A673 (cell line): ENCODE measurements at regions not wholly inside any gene's neighbourhood (a gene's known extent, or its start where the extent isn't known, plus 50 kb on each side); places are given as distances from the start of the nearest gene placed in this dataset.
A peak's percentile ranks its signal among the peaks of the same experiment; 100 is the strongest.

Experiments
- BruUV-seq: library from RNA; stranded (reverse); fragments of 400-500 nt; replicated peaks from 2 replicates; lab custom pipeline; 2021; lab: Mats Ljungman, UMichigan
- CTCF ChIA-PET: fragments of 300-600 bp; sonication (Branson Sonifier 250); formaldehyde crosslinking; loops from one replicate; lab custom pipeline; 2022; ENCODE audit warnings: antibody characterized with exemption; lab: Charles Lee
- POLR2A ChIA-PET: fragments of 300-600 bp; sonication (Branson Sonifier 250); formaldehyde crosslinking; loops from one replicate; lab custom pipeline; 2022; ENCODE audit warnings: antibody characterized with exemption; ENCODE audit not compliant: low non-redundant PET; lab: Charles Lee
- DNase-seq: peaks from one replicate; pipeline ENCODE4 v3.0.0-alpha.2; 2015; ENCODE audit warnings: low spot score
- H3K27ac ChIP-seq: fragments of 200-600 bp; sonication (generic); 2 replicates; pipeline ENCODE4 v1.5.1; 2016; ENCODE audit warnings: mixed run types, low read depth, mild to moderate bottlenecking, mixed read lengths, antibody characterized with exemption, low read length; ENCODE audit not compliant: poor library complexity, severe bottlenecking
- H3K27me3 ChIP-seq: fragments of 200-600 bp; sonication (generic); replicated peaks from 2 replicates; pipeline ENCODE4 v1.6.1; 2017; ENCODE audit warnings: mixed run types, low read depth, mild to moderate bottlenecking, mixed read lengths, antibody characterized with exemption, low read length; ENCODE audit not compliant: insufficient read depth, poor library complexity
- H3K36me3 ChIP-seq: fragments of 200-600 bp; sonication (generic); 2 replicates; pipeline ENCODE4 v1.6.1; 2016; ENCODE audit warnings: mixed run types, mild to moderate bottlenecking, mixed read lengths, antibody characterized with exemption, low read length; ENCODE audit not compliant: insufficient read depth, poor library complexity, severe bottlenecking
- H3K4me1 ChIP-seq: fragments of 200-600 bp; sonication (generic); 2 replicates; pipeline ENCODE4 v1.6.1; 2017; ENCODE audit warnings: mixed run types, mild to moderate bottlenecking, mixed read lengths, antibody characterized with exemption, low read length; ENCODE audit not compliant: insufficient read depth, poor library complexity, severe bottlenecking
- H3K4me3 ChIP-seq: fragments of 200-600 bp; sonication (generic); 2 replicates; pipeline ENCODE4 v1.5.1; 2016; ENCODE audit warnings: low read depth, mixed run types, mild to moderate bottlenecking, mixed read lengths, low read length; ENCODE audit not compliant: poor library complexity, severe bottlenecking
- H3K9me3 ChIP-seq: fragments of 200-600 bp; sonication (generic); 2 replicates; pipeline ENCODE4 v1.6.1; 2016; ENCODE audit warnings: mixed run types, low read depth, mild to moderate bottlenecking, mixed read lengths, antibody characterized with exemption, low read length; ENCODE audit not compliant: poor library complexity, severe bottlenecking
- EZH2 ChIP-seq: fragments of 200-600 bp; sonication (generic); IDR thresholded peaks from 2 replicates; pipeline ENCODE4 v1.6.1; 2017; ENCODE audit warnings: borderline replicate concordance, low read depth, mild to moderate bottlenecking, mixed read lengths, antibody characterized with exemption, low read length; ENCODE audit not compliant: poor library complexity, severe bottlenecking
- intact Hi-C: fragments of 100-400 bp; cut with micrococcal nuclease; formaldehyde crosslinking; loops from one replicate; pipeline ENCODE4 v1.10.0; 2022; ENCODE audit not compliant: unreplicated experiment
- TF ChIP-seq, protein P1 (sequence below): fragments of 300-800, 200-600 bp; sonication (generic); conservative IDR thresholded peaks from 2 replicates; pipeline ENCODE4 v1.5.1; 2017; ENCODE audit warnings: low read depth, mild to moderate bottlenecking, antibody characterized with exemption, low read length, moderate library complexity, mixed read lengths

- POLR2A ChIA-PET = no interaction called here
- peak; percentile 1 for DNase-seq
- CTCF ChIA-PET = no interaction called here
- Histone ChIP-seq H3K27ac (no peak overlapping the region), H3K9me3 (no peaks in the 10 kb centered on the region), H3K4me1 (no peaks in the 10 kb centered on the region), H3K27me3 (no peaks in the 10 kb centered on the region), H3K36me3 (no peaks in the 10 kb centered on the region), H3K4me3 (no peak overlapping the region)
- TF ChIP-seq EZH2 = no peak
- TF ChIP-seq, protein P1, sequence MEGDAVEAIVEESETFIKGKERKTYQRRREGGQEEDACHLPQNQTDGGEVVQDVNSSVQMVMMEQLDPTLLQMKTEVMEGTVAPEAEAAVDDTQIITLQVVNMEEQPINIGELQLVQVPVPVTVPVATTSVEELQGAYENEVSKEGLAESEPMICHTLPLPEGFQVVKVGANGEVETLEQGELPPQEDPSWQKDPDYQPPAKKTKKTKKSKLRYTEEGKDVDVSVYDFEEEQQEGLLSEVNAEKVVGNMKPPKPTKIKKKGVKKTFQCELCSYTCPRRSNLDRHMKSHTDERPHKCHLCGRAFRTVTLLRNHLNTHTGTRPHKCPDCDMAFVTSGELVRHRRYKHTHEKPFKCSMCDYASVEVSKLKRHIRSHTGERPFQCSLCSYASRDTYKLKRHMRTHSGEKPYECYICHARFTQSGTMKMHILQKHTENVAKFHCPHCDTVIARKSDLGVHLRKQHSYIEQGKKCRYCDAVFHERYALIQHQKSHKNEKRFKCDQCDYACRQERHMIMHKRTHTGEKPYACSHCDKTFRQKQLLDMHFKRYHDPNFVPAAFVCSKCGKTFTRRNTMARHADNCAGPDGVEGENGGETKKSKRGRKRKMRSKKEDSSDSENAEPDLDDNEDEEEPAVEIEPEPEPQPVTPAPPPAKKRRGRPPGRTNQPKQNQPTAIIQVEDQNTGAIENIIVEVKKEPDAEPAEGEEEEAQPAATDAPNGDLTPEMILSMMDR = no peak
- intact Hi-C loops = no loop called here
- no TSS peak for BruUV-seq
Observed at GRCh38 chr5:89313804-89314588, 431.0 kb upstream of the MEF2C start.

- H3K4me1 ChIP-seq = no peaks in the 10 kb centered on the region
- ChIA-PET POLR2A (no interaction called here), CTCF (no interaction called here)
- H3K4me3 ChIP-seq = no peak overlapping the region
- no peak for DNase-seq
- BruUV-seq = no TSS peak
- H3K27me3 ChIP-seq = no peaks in the 10 kb centered on the region
- intact Hi-C loops = no loop called here
- TF ChIP-seq, protein P1 = no peak
- TF ChIP-seq EZH2 = no peak
- no peaks in the 10 kb centered on the region for H3K9me3 ChIP-seq
- no peaks in the 10 kb centered on the region for H3K36me3 ChIP-seq
- H3K27ac ChIP-seq = no peak overlapping the region
Observed at GRCh38 chr5:89313044-89313443, 430.1 kb upstream of the MEF2C start.

DNA sequence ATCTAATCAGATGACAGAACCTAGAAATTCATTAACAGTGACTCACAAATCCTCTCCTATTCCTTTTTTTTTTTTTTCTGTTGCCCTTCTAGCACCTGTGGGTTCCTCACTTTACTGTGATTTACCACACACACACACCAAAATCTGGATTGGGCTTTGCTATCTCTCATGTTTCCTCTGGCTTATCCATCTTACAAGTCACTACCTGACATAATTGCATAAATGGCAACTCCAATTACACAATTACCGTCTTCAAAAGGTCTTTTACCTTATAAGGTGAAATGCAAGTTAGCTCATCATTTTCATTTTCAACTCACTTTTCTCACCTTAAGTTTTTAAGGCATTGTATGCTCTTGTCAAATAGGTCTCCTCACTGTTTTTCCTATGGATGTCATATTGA is 426.3 kb upstream of the MEF2C start:
- TF ChIP-seq, protein P1 = no peak
- TF ChIP-seq EZH2 = no peak
- Histone ChIP-seq H3K4me3 (no peak overlapping the region), H3K36me3 (no peaks in the 10 kb centered on the region), H3K4me1 (no peaks in the 10 kb centered on the region), H3K9me3 (no peaks in the 10 kb centered on the region), H3K27me3 (no peaks in the 10 kb centered on the region), H3K27ac (no peak overlapping the region)
- no peak for DNase-seq
- intact Hi-C loops = no loop called here
- BruUV-seq = no TSS peak
- POLR2A ChIA-PET = no interaction called here
- CTCF ChIA-PET = no interaction called here
